HL-60 (cell line): ENCODE measurements at regions not wholly inside any gene's neighbourhood (a gene's known extent, or its start where the extent isn't known, plus 50 kb on each side); places are given as distances from the start of the nearest gene placed in this dataset.
"Not testable (repeated sequence)": the region's sequence is repeated elsewhere in the genome, so short reads cannot be mapped to it uniquely, and the experiment has no call there.

Source experiments
- DNase-seq, 2 experiments: peaks; one replicate each; pipeline ENCODE4 v3.0.0-alpha.2; 2010 to 2020; ENCODE audit warnings: low read depth in 1 of 2, low spot score in 1 of 2
- H3K27ac ChIP-seq: fragments of 250-450 bp; sonication (Bioruptor Pico); replicated peaks from 2 replicates; pipeline ENCODE4 v1.5.1; 2020; ENCODE audit warnings: mild to moderate bottlenecking, moderate library complexity
- H3K27me3 ChIP-seq: fragments of 250-450 bp; sonication (Bioruptor Pico); 2 replicates; pipeline ENCODE4 v1.5.1; 2021; ENCODE audit warnings: mild to moderate bottlenecking, moderate library complexity; ENCODE audit not compliant: insufficient read depth, poor library complexity, severe bottlenecking
- H3K4me3 ChIP-seq: replicated peaks from 2 replicates; pipeline ENCODE4 v1.5.1; 2011; ENCODE audit warnings: mild to moderate bottlenecking, control low read depth, low read length; ENCODE audit not compliant: insufficient read depth
- GABPA ChIP-seq: IDR thresholded peaks from 2 replicates; pipeline ENCODE4 v1.6.1; 2012; ENCODE audit warnings: low read depth
- POLR2AphosphoS5 ChIP-seq: IDR thresholded peaks from 2 replicates; pipeline ENCODE4 v1.6.1; 2012; ENCODE audit warnings: low read depth
- SPI1 ChIP-seq: IDR thresholded peaks from 2 replicates; pipeline ENCODE4 v1.6.1; 2012; ENCODE audit warnings: low read depth, mild to moderate bottlenecking, borderline replicate concordance
- TF ChIP-seq, protein P1 (sequence below): IDR thresholded peaks from 2 replicates; pipeline ENCODE4 v1.6.1; 2012; ENCODE audit warnings: low read depth; ENCODE audit not compliant: insufficient replicate concordance
- TF ChIP-seq, protein P2 (sequence below): IDR thresholded peaks from one replicate; pipeline ENCODE4 v1.5.1; 2011; ENCODE audit warnings: low read length, control low read depth, inconsistent platforms; ENCODE audit not compliant: insufficient read depth

DNA sequence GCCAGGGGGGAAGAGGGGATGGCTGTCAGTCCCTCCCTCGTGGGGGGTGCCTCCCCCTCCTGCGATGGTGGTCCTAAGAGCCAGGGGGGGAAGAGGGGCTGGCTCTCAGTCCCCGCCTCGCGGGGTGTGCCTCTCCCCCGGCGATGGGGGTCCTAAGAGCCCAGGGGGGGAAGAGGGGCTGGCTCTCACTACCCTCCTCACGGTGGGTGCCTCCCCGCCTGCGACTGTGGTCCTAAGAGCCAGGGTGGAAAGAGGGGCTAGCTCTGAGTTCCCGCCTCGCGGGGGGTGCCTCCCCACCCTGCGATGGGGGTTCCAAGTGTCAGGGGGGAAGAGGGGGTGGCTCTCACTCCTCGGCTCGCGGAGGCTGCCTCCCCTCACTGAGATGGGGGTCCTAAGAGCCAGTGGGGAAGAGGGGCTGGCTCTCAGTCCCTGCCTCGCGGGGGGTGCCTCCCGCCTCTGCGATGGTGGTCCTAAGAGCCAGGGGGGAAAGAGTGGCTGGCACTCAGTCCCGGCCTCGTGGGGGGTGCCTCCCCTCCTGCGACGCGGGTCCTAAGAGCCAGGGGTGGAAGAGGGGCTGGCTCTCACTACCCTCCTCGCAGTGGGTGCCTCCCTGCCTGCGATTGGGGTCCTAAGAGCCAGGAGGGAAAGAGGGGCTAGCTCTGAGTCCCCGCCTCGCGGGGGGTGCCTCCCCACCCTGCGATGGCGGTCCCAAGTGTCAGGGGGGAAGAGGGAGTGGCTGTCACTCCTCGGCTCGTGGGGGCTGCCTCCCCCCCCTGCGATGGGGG, 2325.6 kb upstream of the PCDH20 start:
- TF ChIP-seq POLR2AphosphoS5 (no peak), SPI1 (no peak), GABPA (no peak)
- TF ChIP-seq, protein P1, sequence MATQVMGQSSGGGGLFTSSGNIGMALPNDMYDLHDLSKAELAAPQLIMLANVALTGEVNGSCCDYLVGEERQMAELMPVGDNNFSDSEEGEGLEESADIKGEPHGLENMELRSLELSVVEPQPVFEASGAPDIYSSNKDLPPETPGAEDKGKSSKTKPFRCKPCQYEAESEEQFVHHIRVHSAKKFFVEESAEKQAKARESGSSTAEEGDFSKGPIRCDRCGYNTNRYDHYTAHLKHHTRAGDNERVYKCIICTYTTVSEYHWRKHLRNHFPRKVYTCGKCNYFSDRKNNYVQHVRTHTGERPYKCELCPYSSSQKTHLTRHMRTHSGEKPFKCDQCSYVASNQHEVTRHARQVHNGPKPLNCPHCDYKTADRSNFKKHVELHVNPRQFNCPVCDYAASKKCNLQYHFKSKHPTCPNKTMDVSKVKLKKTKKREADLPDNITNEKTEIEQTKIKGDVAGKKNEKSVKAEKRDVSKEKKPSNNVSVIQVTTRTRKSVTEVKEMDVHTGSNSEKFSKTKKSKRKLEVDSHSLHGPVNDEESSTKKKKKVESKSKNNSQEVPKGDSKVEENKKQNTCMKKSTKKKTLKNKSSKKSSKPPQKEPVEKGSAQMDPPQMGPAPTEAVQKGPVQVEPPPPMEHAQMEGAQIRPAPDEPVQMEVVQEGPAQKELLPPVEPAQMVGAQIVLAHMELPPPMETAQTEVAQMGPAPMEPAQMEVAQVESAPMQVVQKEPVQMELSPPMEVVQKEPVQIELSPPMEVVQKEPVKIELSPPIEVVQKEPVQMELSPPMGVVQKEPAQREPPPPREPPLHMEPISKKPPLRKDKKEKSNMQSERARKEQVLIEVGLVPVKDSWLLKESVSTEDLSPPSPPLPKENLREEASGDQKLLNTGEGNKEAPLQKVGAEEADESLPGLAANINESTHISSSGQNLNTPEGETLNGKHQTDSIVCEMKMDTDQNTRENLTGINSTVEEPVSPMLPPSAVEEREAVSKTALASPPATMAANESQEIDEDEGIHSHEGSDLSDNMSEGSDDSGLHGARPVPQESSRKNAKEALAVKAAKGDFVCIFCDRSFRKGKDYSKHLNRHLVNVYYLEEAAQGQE, result no peak
- TF ChIP-seq, protein P2, sequence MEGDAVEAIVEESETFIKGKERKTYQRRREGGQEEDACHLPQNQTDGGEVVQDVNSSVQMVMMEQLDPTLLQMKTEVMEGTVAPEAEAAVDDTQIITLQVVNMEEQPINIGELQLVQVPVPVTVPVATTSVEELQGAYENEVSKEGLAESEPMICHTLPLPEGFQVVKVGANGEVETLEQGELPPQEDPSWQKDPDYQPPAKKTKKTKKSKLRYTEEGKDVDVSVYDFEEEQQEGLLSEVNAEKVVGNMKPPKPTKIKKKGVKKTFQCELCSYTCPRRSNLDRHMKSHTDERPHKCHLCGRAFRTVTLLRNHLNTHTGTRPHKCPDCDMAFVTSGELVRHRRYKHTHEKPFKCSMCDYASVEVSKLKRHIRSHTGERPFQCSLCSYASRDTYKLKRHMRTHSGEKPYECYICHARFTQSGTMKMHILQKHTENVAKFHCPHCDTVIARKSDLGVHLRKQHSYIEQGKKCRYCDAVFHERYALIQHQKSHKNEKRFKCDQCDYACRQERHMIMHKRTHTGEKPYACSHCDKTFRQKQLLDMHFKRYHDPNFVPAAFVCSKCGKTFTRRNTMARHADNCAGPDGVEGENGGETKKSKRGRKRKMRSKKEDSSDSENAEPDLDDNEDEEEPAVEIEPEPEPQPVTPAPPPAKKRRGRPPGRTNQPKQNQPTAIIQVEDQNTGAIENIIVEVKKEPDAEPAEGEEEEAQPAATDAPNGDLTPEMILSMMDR, result no peak
- Histone ChIP-seq H3K4me3 (no peak overlapping the region), H3K27ac (no peak overlapping the region), H3K27me3 (no peaks in the 10 kb centered on the region)
- DNase-seq, result no peak

DNA sequence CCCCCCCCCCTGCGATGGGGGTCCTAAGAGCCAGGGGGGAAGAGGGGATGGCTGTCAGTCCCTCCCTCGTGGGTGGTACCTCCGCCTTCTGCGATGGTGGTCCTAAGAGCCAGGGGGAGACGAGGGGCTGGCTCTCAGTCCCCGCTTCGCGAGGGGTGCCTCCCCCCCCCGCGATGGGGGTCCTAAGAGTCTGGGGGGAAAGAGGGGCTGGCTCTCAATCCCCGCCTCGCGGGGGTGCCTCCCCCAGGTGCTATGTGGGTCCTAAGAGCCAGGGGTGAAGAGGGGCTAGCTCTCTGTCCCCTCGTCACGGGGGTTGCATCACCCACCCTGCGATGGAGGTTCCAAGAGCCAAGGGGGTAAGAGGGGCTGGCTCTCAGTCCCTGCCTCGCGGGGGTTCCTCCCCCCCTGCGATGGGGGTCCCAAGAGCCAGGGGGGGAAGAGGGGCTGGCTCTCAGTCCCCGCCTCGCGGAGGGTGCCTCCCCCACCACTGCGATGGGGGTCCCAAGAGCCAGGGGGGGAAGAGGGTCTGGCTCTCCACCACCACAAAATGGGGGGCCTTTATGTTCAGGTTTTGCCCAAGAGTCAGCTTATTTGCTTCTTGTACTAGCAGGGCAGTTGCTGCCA, 2323.6 kb upstream of the PCDH20 start:
- H3K27me3 ChIP-seq, DNase-seq, H3K27ac ChIP-seq, H3K4me3 ChIP-seq: not testable (repeated sequence)

DNA sequence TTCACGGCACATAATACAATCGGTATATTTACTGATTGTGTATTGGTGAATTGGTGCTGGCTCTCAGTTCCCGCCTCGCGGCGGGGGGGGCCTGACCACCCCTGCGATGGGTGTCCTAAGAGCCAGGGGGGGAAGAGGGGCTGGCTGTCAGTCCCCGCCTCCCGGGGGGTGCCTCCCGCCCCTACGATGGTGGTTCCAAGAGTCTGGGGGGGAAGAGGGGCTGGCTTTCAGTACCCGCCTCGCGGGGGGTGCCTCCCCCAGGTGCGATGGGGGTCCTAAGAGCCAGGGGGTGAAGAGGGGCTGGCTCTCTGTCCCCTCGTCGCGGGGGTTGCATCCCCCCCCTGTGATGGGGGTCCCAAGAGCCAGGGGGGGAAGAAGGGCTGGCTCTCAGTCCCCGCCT, 2321.8 kb upstream of the PCDH20 start:
- H3K4me3 ChIP-seq, result no peak overlapping the region
- H3K27me3 ChIP-seq, result no peaks in the 10 kb centered on the region
- no peak overlapping the region for H3K27ac ChIP-seq
- DNase-seq, result no peak
- TF ChIP-seq SPI1 (no peak), POLR2AphosphoS5 (no peak), GABPA (no peak)
- TF ChIP-seq, protein P2, result no peak
- TF ChIP-seq, protein P1, result no peak

DNA sequence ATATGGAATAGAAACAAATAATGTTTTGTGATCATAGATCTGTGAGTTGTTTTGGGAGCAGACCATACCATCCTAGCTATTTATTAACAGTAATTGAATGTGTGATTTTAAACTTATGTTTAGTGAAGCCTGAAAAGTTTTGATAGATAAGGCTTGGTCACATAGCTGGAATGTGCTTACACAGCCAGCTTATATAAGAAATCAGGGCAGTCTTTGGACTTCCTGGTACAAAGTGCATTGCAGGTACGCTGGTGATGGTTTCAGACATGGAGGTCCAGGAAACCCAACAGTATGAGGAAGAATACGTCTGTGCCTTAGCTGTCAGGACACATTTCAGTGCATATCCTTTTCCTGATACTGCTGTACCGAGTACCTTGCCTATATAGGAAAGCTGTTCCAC, 2316.2 kb upstream of the PCDH20 start:
- no peak overlapping the region for H3K27ac ChIP-seq

More for the DNA sequence above, 2316.2 kb upstream of the PCDH20 start:
- TF ChIP-seq SPI1 (no peak), GABPA (no peak), POLR2AphosphoS5 (no peak)
- TF ChIP-seq, protein P1, result no peak
- TF ChIP-seq, protein P2, result no peak
- no peak for DNase-seq
- no peak overlapping the region for H3K4me3 ChIP-seq
- H3K27me3 ChIP-seq, result no peaks in the 10 kb centered on the region
